ENCODE measurements at regions not wholly inside any gene's neighbourhood (a gene's known extent, or its start where the extent isn't known, plus 50 kb on each side); places are given as distances from the start of the nearest gene placed in this dataset.

DNA sequence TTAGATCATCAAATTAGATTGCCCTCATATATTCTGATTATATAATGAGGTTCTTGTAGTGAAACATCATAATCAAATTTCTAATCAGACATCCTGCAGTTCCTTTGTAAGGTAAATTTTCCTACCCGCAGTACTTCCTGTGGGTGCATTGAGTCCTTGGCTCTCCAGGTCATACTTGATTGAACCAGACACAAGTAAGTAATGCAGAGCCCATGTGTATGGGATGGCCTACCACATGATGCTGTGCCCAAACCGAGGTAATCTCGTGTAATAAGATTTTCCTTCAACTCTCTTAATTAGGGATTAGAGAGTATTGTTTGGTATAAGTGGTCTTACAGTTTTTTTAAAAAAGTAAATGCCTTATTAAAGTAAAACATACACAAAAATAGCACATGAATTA is 1841.8 kb downstream of the PCDH7 start:
- no peak for TF ChIP-seq CTCF (IDR thresholded peaks at IDR 0.05)
- no peak for TF ChIP-seq POLR2AphosphoS5 (IDR thresholded peaks at IDR 0.05)
- TF ChIP-seq POLR2A (IDR thresholded peaks at IDR 0.05), result no peak
